GM12878 (cell line): ENCODE measurements at regions not wholly inside any gene's neighbourhood (a gene's known extent, or its start where the extent isn't known, plus 50 kb on each side); places are given as distances from the start of the nearest gene placed in this dataset.

ENCODE experiments used
- BHLHE40 ChIP-seq, 2 experiments: fragments of 450-650 bp in 1 of 2; IDR thresholded peaks; 2 replicates each; pipeline ENCODE4 v1.6.1; 2011 to 2017; ENCODE audit warnings: low read depth in 2 of 2, borderline replicate concordance in 1 of 2, improper control_type of control experiment in 1 of 2, low read length in 1 of 2, mild to moderate bottlenecking in 1 of 2
- CHD1 ChIP-seq: IDR thresholded peaks from 2 replicates; pipeline ENCODE4 v1.6.1; 2012; ENCODE audit warnings: low read depth, low read length, improper control_type of control experiment
- CHD4 ChIP-seq: fragments of 200-600 bp; sonication (generic); IDR thresholded peaks from 2 replicates; pipeline ENCODE4 v1.6.1; 2016; ENCODE audit warnings: mild to moderate bottlenecking
- CTCF ChIP-seq, 3 experiments: IDR thresholded peaks in 2 of 3; conservative IDR thresholded peaks in 1 of 3; 2 replicates each; pipeline ENCODE4 v1.5.1; 2011; ENCODE audit warnings: low read depth in 3 of 3, low read length in 3 of 3, mild to moderate bottlenecking in 3 of 3, control low read depth in 2 of 3, moderate library complexity in 2 of 3, inconsistent platforms in 1 of 3, mixed read lengths in 1 of 3; ENCODE audit not compliant: control insufficient read depth in 2 of 3, insufficient read depth in 1 of 3; ENCODE audit errors: extremely low read depth in 1 of 3
- HDAC2 ChIP-seq: fragments of 200-600 bp; sonication (generic); IDR thresholded peaks from 2 replicates; pipeline ENCODE4 v1.6.1; 2017
- JUNB ChIP-seq: IDR thresholded peaks from 2 replicates; pipeline ENCODE4 v1.6.1; 2016; ENCODE audit warnings: antibody characterized with exemption, mild to moderate bottlenecking
- NFYB ChIP-seq: IDR thresholded peaks from 2 replicates; pipeline ENCODE4 v1.6.1; 2011; ENCODE audit warnings: low read depth, mild to moderate bottlenecking, low read length, improper control_type of control experiment, moderate library complexity; ENCODE audit not compliant: insufficient read depth
- PAX5 ChIP-seq: IDR thresholded peaks from 2 replicates; pipeline ENCODE4 v1.6.1; 2011; ENCODE audit warnings: low read depth, low read length, borderline replicate concordance
- POLR2AphosphoS5 ChIP-seq: IDR thresholded peaks from 2 replicates; pipeline ENCODE4 v1.6.1; 2011; ENCODE audit warnings: mild to moderate bottlenecking, low read length, inconsistent platforms
- RAD21 ChIP-seq: IDR thresholded peaks from 2 replicates; pipeline ENCODE4 v1.6.1; 2011; ENCODE audit warnings: mild to moderate bottlenecking, low read depth, low read length, moderate library complexity; ENCODE audit not compliant: insufficient read depth
- YY1 ChIP-seq: IDR thresholded peaks from 2 replicates; pipeline ENCODE4 v1.6.1; 2011; ENCODE audit warnings: low read depth, mild to moderate bottlenecking, low read length

DNA sequence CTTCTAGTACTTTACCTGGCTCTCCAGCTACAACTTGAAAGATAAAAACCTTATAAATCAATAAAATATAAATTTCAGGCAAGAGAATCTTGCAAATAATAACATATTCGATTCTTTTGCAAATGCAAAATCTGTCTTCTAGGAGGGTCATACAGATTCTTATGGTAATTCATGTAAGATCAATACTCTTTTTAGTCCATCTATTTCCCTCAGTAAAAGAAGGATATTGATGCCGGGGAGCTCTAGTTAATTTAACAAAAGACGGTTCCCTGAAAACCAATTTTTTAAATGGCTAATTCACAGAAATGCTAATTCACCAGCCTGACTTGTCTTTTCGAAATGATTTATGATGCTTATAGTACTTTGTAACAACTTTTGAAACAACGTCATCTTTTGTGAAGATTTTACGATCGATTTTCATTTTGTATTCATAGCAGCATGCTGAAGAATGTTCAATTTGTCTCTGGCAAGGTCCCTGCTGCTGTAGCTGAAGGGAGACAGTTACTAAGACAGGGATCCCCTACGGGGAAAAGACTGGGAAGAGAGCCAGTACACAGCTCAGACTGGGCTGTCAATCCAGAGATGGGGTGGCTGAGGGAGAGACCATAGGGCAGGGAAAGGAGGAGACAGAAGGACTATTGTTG is 90.6 kb upstream of the SPAG17 start:
- TF ChIP-seq JUNB: no peak
- no peak for TF ChIP-seq PAX5
- TF ChIP-seq CTCF (IDR thresholded peaks at IDR 0.05 in 2 of 3, conservative IDR thresholded peaks at IDR 0.05 in 1 of 3; ENCODE audit: control insufficient read depth in 2 of 3, extremely low read depth in 1 of 3, insufficient read depth in 1 of 3, low read depth in 3 of 3, low read length in 3 of 3): no peak
- TF ChIP-seq CHD1: no peak
- TF ChIP-seq HDAC2: no peak
- TF ChIP-seq YY1: no peak
- no peak for TF ChIP-seq POLR2AphosphoS5
- TF ChIP-seq CHD4: no peak
- no peak for TF ChIP-seq RAD21
- TF ChIP-seq NFYB: no peak
- TF ChIP-seq BHLHE40 (IDR thresholded peaks at IDR 0.05; ENCODE audit: borderline replicate concordance in 1 of 2, low read depth in 2 of 2, low read length in 1 of 2): no peak
